ENCODE measurements at regions not wholly inside any gene's neighbourhood (a gene's known extent, or its start where the extent isn't known, plus 50 kb on each side); places are given as distances from the start of the nearest gene placed in this dataset.

DNA sequence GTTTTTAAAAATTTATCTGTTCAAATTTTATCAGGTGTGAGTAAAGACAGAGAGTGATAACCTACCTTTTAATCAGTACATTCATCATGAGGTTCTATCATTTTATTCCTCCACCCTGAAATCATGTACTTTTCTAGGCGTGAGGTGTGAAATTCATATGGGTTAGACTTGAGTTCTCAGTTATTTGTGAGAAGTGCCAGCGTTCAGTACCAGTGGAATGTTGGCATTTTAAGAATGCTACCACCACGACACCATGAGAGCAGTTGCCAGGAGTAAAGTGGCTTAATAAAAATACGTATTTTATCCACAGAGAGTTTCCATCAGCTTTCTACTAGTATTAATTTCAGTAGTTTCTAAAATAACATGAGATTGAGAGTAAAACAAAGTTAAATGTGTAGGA lies 104.1 kb upstream of the FERD3L start:
- H3K27ac ChIP-seq = no peak overlapping the region
- H3K36me3 ChIP-seq = no peaks in the 10 kb centered on the region
- intact Hi-C loops (cut with DNase I) = no loop called here
- H3K4me1 ChIP-seq (ENCODE audit: insufficient read depth) = no peaks in the 10 kb centered on the region
- no peak for TF ChIP-seq EP300 (IDR thresholded peaks at IDR 0.05)
- TF ChIP-seq, protein P1, sequence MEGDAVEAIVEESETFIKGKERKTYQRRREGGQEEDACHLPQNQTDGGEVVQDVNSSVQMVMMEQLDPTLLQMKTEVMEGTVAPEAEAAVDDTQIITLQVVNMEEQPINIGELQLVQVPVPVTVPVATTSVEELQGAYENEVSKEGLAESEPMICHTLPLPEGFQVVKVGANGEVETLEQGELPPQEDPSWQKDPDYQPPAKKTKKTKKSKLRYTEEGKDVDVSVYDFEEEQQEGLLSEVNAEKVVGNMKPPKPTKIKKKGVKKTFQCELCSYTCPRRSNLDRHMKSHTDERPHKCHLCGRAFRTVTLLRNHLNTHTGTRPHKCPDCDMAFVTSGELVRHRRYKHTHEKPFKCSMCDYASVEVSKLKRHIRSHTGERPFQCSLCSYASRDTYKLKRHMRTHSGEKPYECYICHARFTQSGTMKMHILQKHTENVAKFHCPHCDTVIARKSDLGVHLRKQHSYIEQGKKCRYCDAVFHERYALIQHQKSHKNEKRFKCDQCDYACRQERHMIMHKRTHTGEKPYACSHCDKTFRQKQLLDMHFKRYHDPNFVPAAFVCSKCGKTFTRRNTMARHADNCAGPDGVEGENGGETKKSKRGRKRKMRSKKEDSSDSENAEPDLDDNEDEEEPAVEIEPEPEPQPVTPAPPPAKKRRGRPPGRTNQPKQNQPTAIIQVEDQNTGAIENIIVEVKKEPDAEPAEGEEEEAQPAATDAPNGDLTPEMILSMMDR (IDR thresholded peaks at IDR 0.05) = no peak
- no peak for TF ChIP-seq POLR2A (IDR thresholded peaks at IDR 0.05)
- no peak overlapping the region for H3K4me3 ChIP-seq
- no peaks in the 10 kb centered on the region for H3K27me3 ChIP-seq
- no peak for DNase-seq
- H3K9me3 ChIP-seq = no peaks in the 10 kb centered on the region
- WGBS, 3 donors = 57 to 73% (median 57%) methylated on average over 4 of the region's 4 CpGs

DNA sequence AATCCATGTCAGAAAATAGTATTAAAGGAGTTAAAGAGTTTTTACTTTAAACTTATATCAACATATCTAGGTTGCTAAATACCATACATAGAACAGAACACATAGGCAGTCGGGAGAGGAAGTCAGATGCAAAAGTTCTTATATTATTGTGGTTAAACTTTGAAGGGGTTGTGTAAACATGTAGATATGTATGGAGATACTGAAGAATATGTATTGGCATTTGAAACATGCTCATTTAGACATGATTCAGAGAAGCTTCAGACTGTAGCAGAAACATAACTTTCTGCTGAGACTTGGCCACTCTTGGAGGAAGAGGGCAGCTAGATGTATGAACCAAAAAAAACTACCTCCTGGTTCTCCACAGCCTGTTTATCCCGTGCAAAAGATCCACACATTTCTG lies 103.5 kb upstream of the FERD3L start:
- H3K36me3 ChIP-seq = no peaks in the 10 kb centered on the region
- H3K27me3 ChIP-seq = no peaks in the 10 kb centered on the region
- H3K4me3 ChIP-seq = no peak overlapping the region
- DNase-seq = no peak
- no peak for TF ChIP-seq EP300 (IDR thresholded peaks at IDR 0.05)
- TF ChIP-seq POLR2A (IDR thresholded peaks at IDR 0.05) = no peak
- TF ChIP-seq, protein P1 (IDR thresholded peaks at IDR 0.05) = no peak
- intact Hi-C loops (cut with DNase I) = no loop called here
- no peaks in the 10 kb centered on the region for H3K4me1 ChIP-seq (ENCODE audit: insufficient read depth)
- H3K9me3 ChIP-seq = no peaks in the 10 kb centered on the region
- 47 to 62% (median 53%) methylated on average over 2 of the region's 2 CpGs for WGBS, 3 donors
- H3K27ac ChIP-seq = no peak overlapping the region

DNA sequence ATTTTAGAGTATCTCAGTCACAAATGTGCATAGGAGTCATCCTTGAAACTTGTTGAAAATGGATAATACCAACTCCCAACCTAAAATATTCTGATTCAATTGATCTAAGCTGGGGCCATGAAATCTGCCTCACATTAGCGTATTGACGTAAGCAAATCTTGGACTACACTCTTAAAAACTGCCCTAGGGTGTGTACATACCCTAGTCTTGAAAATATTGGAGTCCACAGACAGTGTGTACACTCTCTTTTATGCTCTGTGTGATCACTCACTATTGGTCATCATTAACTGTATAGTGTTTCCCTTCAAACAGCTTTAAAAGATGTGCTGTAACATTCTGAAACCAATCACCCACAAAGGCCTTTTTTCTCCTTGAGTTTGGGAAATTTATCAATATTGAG lies 102.9 kb upstream of the FERD3L start:
- Histone ChIP-seq H3K4me3 (no peak overlapping the region), H3K4me1 (ENCODE audit: insufficient read depth) (no peaks in the 10 kb centered on the region), H3K27ac (no peak overlapping the region), H3K9me3 (no peaks in the 10 kb centered on the region), H3K27me3 (no peaks in the 10 kb centered on the region), H3K36me3 (no peaks in the 10 kb centered on the region)
- 82 to 93% (median 84%) methylated on average over 2 of the region's 2 CpGs for WGBS, 3 donors
- TF ChIP-seq, protein P1 (IDR thresholded peaks at IDR 0.05) = no peak
- TF ChIP-seq EP300 (IDR thresholded peaks at IDR 0.05) (no peak), POLR2A (IDR thresholded peaks at IDR 0.05) (no peak)
- DNase-seq = no peak
- intact Hi-C loops (cut with DNase I) = no loop called here

DNA sequence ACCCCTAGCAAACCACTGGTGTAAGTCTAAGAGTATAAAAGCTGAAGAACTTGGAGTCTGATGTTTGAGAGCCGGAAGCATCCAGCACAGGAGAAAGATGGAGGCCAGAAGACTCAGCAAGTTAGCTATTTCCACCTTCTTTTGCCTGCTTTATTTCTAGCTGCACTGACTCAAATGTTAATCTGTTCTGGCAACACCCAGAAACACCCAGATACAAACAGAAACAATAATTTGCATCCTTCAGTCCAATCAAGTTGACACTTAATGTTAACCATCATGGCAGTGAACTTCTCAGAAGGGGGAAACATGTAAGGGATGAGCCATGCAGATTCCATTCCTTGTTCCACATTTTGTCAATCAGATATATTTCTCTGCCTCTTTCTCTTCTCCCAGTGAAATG lies 101.8 kb upstream of the FERD3L start:
- H3K4me3 ChIP-seq = no peak overlapping the region
- no peaks in the 10 kb centered on the region for H3K36me3 ChIP-seq
- intact Hi-C loops (cut with DNase I) = no loop called here
- H3K27me3 ChIP-seq = no peaks in the 10 kb centered on the region
- WGBS, 3 donors = 90 to 96% (median 95%) methylated on average over 1 of the region's 1 CpG
- TF ChIP-seq, protein P1 (IDR thresholded peaks at IDR 0.05) = no peak
- TF ChIP-seq EP300 (IDR thresholded peaks at IDR 0.05) (no peak), POLR2A (IDR thresholded peaks at IDR 0.05) (no peak)
- no peak for DNase-seq
- no peak overlapping the region for H3K27ac ChIP-seq
- H3K4me1 ChIP-seq (ENCODE audit: insufficient read depth) = no peaks in the 10 kb centered on the region
- no peaks in the 10 kb centered on the region for H3K9me3 ChIP-seq

DNA sequence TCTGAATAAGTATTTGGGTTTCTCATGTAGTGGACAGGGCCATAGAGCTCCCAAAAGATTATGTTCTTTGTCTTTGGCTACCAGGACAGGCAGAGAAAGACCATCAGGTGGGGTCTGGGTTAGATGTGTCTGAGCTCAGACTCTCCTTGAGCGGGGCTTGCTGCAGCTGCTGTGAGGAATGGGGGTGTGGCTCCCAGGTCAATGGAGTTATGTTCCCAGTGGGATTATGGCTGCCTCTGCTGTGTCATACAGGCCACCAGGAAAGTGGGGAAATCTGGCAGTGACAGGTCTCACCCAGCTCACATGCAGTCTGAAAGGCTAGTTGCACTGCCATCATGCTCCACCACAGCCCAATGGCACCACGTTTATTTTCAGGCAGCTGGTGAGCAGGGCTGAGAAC lies 97.0 kb upstream of the FERD3L start:
- Histone ChIP-seq H3K27me3 (no peaks in the 10 kb centered on the region), H3K4me3 (no peak overlapping the region), H3K36me3 (no peaks in the 10 kb centered on the region), H3K27ac (no peak overlapping the region), H3K9me3 (no peaks in the 10 kb centered on the region), H3K4me1 (ENCODE audit: insufficient read depth) (no peaks in the 10 kb centered on the region)
- intact Hi-C loops (cut with DNase I) = no loop called here
- no peak for DNase-seq
- WGBS, 3 donors = 73 to 89% (median 77%) methylated on average over 2 of the region's 2 CpGs
- no peak for TF ChIP-seq EP300 (IDR thresholded peaks at IDR 0.05)
- TF ChIP-seq POLR2A (IDR thresholded peaks at IDR 0.05) = no peak
- TF ChIP-seq, protein P1 (IDR thresholded peaks at IDR 0.05) = no peak
